M059J (cell line): ENCODE measurements at regions not wholly inside any gene's neighbourhood (a gene's known extent, or its start where the extent isn't known, plus 50 kb on each side); places are given as distances from the start of the nearest gene placed in this dataset.
"Not testable (repeated sequence)": the region's sequence is repeated elsewhere in the genome, so short reads cannot be mapped to it uniquely, and the experiment has no call there.

Source experiments
- DNase-seq: peaks from one replicate; pipeline ENCODE4 v3.0.0-alpha.2; 2012; ENCODE audit warnings: low read depth

DNA sequence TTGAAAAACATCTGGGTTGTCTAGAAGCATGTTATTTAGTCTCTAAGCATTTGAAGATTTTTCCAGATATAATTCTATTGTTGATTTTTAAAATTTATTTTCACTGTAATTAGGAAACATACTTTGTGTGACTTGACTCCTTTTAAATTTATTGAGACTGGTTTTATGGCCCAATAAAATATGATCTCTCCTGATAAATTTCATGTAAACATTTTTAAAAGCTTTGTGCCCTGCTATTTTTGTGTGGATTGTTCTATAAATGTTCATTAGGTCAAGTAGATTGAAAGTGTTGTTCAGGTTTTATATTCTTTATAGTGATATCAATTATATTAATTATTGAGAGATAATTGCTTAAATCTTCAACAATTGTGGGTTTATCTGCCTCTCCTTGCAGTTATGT, 105.4 kb downstream of the RFX6 start:
- no peak for DNase-seq

DNA sequence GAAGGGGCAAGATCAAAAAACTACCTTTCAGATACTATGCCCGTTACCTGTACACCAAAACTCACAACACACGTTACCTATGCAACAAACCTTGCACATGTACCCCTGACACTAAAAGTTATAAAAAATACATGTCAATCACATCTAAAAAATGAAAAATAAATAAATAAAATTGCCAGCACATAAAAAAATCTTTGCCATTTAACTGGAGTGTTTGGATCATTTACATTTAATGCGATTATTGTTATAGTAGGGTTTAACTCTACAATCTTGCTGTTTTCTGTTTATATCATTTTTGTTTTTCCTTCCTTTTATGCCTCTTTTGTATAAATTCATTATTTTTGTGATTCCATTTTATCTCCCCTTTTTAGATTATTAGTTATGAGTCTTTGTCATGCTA, 106.3 kb downstream of the RFX6 start:
- DNase-seq = no peak

DNA sequence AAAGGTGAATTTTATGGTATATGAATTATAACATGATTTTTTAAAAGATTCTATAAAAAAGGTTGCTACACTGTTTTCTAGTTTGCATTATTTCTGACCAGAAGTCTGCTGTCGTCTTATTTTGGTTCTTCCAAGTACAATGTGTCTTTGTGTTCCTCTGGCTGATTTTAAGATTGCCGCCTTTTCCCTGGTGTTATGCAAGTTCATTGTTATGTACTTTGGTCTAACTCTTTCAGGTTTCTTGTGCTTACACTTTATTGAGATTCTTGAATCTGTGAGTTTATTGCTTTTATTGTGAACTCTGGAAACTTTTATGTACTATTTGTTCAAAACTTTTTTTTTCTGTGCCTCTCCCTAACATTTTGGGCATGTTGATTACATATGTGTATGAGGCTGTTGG, 109.8 kb downstream of the RFX6 start:
- no peak for DNase-seq

DNA sequence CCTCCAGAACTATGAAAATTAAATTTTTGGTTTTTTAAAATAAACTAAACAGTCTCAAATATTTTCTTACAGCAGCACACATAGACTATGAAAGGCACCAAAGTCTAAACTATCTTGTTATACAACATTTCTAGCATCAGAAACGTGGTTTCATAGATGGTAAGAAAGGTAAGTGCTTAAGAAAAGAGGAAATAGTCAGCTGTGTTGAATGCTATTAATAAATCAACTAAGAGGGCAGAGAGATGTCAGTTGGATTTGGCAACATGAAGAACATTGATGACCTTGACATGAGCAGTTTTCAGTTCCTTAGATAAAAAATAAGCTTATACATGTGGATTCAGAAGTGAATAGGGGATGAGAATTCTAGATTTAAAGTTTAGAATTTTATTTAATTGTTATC, 113.6 kb downstream of the RFX6 start:
- no peak for DNase-seq

DNA sequence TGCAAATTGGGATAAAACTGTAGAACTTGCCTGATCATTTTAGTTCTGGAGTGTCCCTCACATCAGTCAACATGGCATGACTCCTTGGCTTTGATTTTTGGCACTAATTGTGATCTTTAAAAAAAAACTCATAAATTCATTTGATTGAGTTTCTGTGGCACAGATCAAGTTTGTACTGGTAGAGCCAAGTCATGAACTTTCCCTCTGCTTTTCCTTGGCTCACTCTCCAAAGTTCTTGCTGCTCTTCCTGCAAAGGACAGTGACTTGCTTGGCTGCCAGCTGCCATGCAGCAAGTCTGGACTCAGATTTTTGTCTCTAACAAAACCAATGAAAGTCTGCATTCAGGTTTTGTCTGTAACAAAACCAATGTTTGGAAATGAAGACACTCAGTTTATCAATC, 115.5 kb downstream of the RFX6 start:
- DNase-seq = no peak

DNA sequence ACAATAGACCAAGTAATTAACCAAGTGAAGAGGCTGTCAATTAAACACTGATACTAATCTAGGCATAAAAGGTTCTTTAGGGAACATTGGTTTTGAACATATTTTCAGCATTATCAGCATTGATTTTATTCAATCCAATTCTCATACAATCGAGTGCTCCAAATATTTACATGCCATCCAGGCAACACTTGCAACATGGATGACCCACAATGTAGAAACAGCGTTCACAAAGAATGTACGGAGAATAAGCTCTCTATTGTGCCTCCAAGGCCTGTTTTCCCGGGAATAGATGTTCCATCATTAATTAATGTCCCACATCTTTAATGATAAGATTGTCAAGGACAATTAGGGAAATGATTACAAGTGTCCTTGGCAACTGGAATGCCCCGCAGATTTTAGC, 117.4 kb downstream of the RFX6 start:
- no peak for DNase-seq

DNA sequence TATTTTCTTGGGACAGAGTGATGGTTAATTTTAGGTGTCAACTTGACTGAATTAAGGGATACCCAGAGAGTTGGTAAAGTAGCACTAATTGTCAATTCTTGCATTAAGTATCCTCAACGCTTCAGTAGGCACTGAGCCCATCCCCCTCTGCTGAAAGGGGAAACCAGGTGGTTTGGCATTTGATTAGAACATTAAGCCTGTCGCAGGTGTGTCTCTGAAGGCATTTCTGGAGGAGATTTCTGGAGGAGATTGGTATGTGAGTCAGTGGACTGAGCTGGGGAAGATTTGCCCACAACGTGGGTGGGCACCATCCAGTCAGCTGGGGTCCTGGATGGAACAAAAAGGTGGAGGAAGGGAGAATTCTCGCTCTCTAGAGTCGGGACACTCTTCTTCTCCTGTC, 119.8 kb downstream of the RFX6 start:
- DNase-seq = no peak

DNA sequence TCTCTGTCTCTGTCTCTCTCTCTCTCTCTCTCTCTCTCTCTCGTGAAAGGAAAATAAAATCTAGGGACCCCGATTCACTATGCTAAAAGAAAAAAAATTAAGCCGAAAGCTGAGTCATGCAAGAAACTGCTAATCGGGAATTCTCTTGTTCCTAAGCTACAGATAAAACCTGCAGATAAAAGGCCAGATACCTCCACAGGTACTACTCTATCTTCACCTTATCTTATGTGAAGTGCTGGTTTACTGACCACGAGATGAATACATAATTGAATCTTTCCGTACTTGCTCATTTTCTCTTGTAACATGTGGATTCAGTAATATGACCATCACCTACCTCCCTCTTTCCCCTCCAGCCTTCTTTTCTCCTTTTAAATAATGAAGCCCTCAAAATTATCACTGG, 120.5 kb downstream of the RFX6 start:
- no peak for DNase-seq

DNA sequence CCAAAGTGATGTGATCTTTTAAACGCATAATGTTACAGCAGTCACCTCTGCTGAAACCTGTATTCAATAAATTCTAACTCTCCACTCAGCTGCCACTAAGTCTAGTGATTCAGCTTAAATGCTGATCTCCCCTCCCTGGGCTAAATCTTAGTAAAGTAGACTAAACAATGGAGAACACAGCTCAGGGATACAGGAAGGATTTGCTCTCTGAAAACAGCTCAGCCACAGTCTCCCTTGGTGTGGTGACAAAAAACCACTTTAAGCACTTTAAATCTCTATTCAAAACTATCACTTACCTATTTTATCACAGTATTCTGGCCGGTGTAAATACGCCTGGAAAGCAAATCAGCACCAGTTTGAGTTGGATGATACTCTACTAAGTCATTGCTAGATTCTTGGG, 130.6 kb downstream of the RFX6 start:
- no peak for DNase-seq

DNA sequence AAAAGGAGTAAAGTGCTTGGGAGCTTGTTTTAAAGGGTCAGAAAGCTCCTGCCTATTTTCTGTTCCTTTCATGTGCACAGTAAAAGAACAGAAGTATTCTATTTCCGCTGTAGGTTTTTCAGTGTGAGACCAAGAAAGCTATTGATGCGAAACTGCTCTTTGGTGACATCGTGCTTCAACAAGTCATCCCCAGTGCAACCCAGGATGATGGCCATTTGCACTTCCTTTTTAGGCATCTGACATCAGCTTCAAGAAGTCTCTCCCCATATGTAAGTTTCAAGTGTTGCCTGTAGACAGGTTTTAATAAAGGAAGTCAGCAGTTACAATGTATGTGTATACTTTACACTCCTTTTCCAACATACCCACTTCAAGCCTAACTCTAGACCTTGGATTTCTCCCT, 131.6 kb downstream of the RFX6 start:
- DNase-seq = no peak

DNA sequence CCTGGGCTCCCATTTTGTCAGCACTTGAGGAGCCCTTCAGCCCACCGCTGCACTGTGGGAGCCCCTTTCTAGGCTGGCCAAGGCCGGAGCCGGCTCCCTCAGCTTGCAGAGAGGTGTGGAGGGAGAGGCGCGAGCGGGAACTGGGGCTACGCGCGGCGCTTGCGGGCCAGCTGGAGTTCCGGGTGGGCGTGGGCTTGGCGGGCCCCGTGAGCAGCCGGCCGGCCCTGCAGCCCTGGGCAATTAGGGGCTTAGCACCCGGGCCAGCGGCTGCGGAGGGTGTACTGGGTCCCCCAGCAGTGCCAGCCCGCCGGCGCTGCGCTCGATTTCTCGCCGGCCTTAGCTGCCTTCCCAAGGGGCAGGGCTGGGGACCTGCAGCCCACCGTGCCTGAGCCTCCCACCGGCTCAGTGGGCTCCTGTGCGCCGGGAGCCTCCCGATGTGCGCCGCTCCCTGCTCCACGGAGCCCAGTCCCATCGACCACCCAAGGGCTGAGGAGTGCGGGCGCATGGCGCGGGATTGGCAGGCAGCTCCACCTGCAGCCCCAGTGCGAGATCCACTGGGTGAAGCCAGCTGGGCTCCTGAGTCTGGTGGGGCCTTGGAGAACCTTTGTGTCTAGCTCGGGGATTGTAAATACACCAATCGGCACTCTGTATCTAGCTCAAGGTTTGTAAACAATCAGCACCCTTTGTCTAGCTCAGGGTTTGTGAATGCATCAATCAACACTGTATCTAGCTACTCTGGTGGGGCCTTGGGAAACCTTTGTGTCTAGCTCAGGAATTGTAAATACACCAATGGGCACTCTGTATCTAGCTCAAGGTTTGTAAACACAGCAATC, 137.8 kb downstream of the RFX6 start:
- not testable (repeated sequence) for DNase-seq

DNA sequence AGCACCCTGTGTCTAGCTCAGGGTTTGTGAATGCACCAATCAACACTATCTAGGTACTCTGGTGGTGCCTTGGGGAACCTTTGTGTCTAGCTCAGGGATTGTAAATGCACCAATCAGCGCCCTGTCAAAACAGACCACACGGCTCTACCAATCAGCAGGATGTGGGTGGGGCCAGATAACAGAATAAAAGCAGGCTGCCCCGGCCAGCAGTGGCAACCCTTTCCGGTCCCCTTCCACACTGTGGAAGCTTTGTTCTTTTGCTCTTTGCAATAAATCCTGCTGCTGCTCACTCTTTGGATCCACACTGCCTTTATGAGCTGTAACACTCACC, 138.4 kb downstream of the RFX6 start:
- DNase-seq = not testable (repeated sequence)

DNA sequence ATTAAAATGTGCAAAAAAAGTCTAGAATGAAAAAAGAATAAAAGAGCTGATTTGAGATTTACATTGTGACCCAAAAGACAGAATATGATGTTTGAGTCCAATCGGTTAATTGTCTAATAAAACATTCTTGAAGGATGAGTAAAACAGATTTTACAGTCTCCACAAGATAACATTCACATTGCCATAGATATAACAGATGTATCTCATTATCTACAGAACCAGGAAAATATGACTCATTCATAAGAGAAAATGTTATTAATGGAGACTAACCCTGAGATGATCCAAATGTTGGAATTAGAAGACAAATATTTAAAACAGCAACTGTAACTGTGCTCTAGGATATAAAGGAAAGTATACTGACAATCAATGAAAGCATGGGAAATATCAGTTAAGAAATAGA, 141.7 kb downstream of the RFX6 start:
- DNase-seq = peak; percentile 2

DNA sequence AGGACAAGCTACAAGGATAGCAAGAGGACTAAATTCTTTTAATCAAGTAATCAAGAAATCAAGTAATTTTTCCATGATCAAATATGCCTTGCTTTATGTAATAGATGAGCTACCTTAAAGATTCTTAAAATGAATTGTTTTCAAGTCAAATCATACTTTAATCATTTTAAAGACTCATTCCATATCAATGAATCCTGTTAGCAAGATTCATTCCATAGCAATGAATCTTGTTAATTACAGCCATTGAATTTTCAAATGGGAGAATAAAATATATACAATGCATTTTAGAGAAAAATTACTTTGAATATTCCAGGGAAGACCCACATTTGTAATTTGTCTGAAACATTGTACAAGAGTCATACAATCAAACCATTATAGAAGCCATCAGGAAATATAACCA, 145.7 kb downstream of the RFX6 start:
- DNase-seq = no peak

DNA sequence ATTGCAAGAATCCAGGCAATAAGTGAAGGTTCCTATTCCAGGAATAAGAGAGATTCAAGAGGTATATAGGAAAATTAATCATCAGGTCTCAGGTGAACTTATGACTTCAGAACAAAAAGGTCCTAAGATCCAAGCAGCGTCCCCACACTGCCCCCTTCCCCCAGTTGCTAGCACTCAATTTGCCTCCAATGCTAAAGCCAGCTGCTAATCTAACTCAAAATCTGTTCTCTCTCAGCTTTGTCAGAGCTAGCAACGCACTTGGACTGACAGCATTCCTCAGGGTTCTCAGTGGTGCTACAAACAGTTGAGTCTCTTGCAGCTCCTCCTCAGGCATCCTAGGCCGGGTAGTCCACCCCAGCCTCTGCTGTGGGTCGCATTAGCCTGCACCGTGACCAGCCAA, 148.3 kb downstream of the RFX6 start:
- DNase-seq = no peak

DNA sequence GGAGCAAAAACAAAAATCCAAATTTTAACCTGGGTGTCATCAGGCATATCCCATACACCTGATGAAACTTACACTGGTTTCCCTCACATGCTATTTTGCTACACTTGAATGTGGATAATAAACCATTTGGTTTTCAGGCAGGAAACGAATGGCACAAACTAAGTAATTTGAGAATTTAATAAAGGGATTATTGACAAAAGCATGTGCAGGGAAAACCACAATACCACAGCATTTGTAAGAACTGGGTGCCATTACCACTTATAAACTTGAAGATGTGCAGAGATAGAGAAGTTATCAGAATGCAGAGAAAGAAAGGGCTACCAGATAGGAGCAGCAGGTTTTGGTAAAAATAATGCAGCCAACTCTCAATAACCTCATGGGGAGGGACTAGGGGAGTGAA, 151.2 kb downstream of the RFX6 start:
- DNase-seq = no peak

DNA sequence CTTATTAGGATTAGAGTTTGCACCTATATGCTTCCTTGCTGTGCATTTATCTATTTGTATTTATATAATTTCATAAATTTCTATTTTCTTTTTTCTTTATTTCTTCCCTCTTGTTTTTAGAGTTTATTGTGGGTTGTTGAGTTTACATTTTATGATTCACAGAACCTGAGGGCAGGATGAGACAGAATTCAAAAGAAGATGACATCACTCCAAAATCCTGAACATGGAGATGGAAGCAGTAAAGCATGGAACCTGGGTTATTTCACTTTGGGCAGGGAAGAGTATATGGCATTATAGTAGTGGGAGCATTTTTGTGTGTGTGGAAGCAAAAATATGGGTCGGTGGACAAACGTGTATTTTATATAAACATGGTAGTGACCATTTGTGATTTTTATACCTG, 157.5 kb downstream of the RFX6 start:
- no peak for DNase-seq

DNA sequence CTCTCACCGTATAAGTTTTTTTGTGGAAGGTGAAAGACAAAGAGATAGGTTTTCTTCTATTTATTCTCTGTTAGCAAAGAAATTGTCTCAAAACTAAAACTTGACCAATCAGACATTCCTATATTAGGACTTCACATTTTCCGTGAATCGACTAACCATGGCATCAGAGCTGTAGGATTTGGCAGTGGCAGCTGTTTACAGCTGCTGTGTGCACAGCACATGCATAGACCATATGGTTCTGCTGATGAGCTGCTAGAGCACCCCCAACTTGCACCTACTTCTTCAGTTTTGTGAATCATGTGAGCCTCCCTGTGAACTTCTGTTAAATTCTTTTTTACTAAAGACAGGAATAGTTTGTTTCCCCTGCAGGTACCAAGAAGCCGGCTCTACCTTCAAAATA, 157.9 kb downstream of the RFX6 start:
- DNase-seq = no peak

DNA sequence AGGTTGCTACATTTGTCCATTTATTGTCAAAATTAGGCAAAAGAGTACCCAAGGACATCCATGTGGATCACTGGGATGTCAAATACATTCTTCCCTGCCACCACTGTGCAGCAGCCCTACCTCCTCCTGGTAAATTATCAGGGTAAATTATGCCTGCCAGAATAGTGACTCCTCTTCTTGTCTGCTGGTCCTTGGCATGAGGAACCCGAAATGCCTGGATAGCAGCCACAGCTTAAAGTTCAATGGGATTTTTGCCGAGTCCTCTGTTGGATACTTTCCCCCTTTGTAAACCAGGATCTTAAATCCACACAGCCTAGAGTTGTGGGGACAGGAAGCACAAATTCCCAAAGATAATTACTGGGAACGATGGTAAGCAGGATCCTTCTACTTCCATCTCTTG, 173.3 kb downstream of the RFX6 start:
- no peak for DNase-seq

DNA sequence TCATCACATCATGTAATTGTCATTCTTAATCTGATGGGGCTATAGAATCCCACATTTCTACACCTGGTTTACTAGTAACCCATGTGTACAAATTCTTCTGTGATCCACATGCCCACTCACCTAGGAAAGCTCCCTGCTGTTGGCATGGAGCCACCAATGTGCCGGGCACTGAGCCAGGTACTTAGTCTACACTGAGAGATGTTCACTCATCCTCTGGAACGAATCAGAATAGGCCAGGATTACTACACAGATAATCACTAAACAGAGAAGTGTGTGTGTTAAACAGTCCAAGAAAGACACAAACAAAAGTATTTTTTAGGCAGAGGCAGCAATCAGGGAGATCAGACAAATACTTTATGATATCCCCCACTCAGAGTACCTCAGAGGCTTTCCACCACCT, 193.2 kb upstream of the VGLL2 start:
- no peak for DNase-seq

DNA sequence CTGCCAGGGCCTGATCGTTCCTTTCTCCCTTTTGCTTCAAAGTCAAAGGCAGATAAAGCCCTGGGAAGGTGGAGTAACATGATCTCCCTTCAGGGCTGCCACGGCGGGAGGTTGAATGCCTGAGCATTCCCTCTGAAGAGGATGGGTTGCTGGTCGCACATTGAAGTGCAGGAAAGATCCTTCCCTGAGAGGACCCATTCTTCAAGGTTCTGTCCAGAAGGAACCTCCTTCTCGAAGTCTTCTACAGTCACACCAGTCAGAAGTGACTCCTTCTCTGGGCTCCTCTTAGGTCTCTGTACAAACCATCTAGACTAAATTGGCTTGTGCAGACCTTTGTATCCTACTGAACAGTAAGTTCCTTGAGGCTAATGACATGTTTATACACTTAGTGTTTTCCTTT, 192.6 kb upstream of the VGLL2 start:
- DNase-seq = no peak

DNA sequence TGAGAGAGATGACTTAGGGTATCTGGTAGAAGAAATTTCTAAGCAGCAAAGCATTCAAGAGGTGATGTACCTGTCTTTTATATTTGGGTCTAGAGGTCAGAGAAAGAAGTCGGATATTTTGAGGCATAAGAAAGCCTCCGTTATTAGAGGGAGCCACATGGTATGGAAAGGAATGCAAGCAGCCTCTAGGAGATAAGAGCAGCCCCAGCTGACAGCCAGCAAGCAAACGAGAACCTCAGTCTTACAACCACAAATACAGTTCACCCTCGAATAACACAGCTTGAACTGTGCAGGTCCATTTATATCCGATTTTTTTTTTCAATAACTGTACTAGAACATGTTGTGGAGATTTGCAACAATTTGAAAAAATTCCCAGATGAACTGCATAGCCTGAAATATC, 190.7 kb upstream of the VGLL2 start:
- DNase-seq = no peak

DNA sequence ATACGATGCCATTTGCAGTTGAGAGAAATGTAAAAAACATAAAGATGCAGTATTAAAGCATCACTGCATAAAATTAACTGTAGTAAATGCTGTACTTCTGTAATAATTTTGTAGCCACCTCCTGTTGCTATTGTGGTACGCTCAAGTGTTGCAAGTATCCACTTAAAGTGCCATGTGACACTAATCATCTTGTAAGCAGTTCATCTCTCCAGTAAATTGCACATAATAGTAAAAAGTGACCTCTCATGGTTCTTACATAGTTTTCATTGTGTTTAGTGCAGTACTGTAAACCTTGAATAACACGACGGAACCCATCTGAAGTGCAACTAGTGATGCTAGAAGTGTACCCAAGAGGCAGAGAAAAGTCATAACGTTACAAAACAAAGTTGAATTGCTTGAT, 190.1 kb upstream of the VGLL2 start:
- DNase-seq = no peak

DNA sequence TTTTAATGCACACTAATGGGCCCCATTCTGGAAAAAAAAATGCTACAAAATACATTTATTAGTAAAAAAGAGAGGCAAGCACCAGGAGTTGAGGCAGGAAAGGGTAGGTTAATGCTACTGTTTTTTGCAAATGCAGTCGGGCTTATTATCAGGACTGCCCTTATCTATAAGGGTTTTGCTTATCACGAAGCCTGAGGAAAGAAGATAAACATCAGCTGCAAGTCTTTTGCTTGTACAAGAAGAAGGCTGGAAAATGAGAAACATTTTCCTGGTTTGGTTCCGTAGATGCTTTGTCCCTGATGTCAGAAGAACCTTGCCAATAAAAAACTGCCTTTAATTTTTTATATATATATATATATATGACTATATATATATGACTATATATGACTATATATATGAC, 189.3 kb upstream of the VGLL2 start:
- DNase-seq = no peak

DNA sequence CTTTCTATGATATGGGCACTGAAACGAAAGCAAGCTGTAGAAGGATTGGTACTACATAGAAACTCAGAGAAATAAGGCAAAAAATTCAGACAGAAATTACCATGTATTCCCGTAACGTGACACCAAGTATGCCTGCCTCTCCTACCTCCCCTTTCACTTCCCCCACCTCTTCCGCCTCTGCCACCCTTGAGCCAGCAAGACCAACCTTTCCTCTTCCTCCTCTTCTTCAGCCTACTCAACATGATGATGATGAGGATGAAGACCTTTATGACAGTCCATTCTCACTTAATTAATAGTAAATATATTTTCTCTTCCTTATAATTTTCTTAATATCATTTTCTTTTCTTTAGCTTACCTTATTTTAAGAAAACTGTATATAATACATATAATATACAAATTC, 188.1 kb upstream of the VGLL2 start:
- no peak for DNase-seq
